Fibroblast of the aortic adventitia (primary cell): ENCODE measurements at regions not wholly inside any gene's neighbourhood (a gene's known extent, or its start where the extent isn't known, plus 50 kb on each side); places are given as distances from the start of the nearest gene placed in this dataset.

Source experiments
- DNase-seq: peaks from one replicate; pipeline ENCODE4 v3.0.0-alpha.2; 2010; ENCODE audit warnings: low read depth
- H3K4me3 ChIP-seq: 2 replicates; pipeline ENCODE4 v1.5.1; 2011; ENCODE audit warnings: low read depth, mild to moderate bottlenecking, control low read depth, low read length, moderate library complexity
- CTCF ChIP-seq: IDR thresholded peaks from 2 replicates; pipeline ENCODE4 v1.5.1; 2011; ENCODE audit warnings: mild to moderate bottlenecking, low read length, control low read depth, inconsistent platforms; ENCODE audit not compliant: insufficient read depth

DNA sequence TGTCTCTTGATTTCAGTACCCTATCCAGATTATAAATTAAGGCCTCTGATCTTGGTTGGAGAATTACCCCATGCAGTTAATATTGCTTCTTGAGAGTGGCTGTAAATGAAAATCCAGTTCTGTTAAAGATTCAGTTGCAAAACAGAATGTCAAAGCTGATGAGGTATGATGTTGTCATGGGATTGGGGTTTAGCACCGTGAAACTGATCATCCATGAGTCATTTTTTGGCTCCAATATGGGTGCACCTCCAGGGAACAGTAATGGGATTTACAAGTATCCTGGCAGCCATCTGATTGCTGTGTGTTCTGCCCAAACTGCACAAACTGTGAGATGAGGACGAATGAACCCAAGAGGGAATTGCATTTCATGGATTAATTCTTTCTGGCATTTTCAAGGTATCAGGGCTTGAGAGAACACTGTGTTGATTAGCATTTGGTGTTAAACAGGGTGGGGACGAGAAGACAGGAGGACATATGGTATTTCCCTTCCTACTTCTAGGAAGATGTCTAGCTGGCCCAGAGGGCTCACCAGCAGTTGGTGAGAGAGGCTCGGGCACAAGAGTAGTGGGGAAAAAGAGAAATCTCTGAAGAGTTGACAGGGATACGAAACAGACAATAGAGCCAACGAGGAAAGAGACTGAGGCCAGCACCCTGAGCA, 214.7 kb downstream of the GAS1 start:
- peak; percentile 98 for DNase-seq
- TF ChIP-seq CTCF, result no peak
- H3K4me3 ChIP-seq, result no peak overlapping the region

DNA sequence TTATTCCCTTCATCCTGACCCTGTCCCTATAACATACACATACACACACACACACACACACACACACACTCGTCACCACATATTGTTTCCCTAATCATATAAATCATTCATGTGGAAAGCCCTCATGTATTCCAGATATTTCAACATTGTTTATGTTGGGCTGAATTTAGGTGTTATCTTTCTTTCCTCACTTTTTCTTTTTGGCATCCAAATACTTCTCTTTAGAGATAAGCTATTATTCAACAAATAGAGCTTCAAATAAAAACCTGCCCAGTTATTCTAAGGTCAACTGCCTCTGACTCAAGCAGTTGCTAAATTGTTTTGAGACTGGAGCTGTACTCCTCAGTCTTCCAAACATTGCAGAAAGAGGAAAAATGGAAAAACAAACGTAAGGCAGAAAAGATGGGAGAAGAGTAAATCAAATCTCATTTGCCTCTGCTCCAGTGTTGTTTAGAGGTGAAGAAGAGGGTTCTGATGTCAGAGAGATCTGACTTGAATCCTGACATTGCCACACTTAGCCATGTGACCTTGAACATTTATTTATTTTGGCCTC, 215.7 kb downstream of the GAS1 start:
- DNase-seq, result peak; percentile 98
- no peak for TF ChIP-seq CTCF
- no peak overlapping the region for H3K4me3 ChIP-seq

GRCh38 chr9:86730163-86730928, 217.0 kb downstream of the GAS1 start:
- H3K4me3 ChIP-seq, result no peak overlapping the region
- TF ChIP-seq CTCF, result no peak
- no peak for DNase-seq

GRCh38 chr9:86724529-86724928, 222.8 kb downstream of the GAS1 start:
- DNase-seq, result no peak
- no peak overlapping the region for H3K4me3 ChIP-seq
- no peak for TF ChIP-seq CTCF

DNA sequence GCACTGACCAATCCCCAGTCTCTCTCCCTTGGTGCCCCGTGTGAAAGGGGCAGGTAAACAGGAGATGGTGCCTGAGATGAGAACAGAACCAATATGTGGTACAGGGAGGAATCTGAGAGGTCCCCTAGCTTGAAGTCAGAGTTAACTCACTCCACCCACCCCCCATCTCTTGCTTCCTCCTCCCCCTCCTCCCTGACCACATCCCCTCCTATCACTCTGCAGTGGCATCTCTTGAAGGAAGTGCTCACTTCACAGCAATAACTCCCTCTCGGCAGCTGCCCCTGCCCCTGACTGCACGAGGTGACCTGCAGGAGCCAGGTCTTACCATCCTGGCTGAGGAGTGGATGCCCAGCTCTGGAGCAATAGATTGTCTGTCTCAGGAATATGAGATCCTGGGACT, 224.0 kb downstream of the GAS1 start:
- no peak overlapping the region for H3K4me3 ChIP-seq
- no peak for DNase-seq
- TF ChIP-seq CTCF, result no peak

DNA sequence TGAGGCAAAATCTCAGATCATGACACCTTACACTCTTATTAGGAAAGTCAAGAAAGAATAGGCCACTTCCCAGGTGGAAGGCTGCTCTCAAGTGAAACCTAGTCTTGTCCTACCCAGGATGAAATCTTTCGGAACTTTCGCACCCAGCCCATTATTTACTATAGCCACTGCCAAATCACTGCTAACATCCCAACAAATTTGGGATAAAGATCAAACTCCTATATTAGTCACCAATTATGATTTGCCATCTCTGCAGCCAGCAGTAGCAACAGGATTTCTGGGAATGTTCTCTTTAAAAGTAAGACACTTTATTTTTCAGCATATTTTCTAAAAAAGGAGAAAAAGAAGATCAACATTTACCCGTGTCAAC, 224.6 kb downstream of the GAS1 start:
- no peak for TF ChIP-seq CTCF
- no peak overlapping the region for H3K4me3 ChIP-seq
- DNase-seq, result peak; percentile 56
